ENCODE measurements at regions not wholly inside any gene's neighbourhood (a gene's known extent, or its start where the extent isn't known, plus 50 kb on each side); places are given as distances from the start of the nearest gene placed in this dataset.

DNA sequence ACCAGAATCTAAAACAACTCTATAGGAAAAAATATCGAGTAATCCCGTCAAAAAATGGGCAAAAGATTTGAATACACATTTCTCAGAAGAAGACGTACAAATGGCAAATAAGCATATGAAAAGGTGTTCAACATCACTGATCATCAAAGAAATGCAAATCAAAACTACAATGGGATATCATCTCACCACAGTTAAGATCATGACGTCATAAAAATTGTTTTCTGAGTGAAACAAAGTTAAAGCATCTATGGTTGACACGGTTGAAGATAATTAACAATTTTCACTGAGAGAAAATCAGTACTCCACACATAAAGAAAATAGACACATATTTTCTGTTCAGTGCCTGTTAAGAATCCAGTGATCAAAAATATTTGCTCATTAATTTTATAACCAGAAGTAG lies 1010.8 kb upstream of the ADGRL3 start:
- no peak for DNase-seq (ENCODE audit: low spot score)

DNA sequence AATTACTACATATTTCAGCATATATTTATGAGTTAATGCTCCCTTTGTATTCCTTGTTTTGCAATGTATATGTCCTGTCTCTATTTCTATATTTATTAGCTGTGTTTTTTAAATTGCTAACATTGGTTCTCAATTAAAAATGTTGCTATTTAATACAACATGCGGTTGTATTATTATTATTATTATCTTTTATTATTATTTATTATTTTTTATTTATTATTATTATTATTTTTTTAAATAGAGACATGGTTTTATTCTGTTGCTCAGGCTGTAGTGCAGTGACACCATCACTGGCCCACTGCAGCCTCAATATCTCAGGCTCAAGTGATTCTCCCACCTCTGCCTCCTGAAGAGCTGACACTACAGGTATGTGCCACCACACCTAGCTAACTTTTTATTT lies 1005.9 kb upstream of the ADGRL3 start:
- DNase-seq (ENCODE audit: low spot score), result no peak

- DNase-seq (ENCODE audit: low spot score), result no peak
Measured at GRCh38 chr4:60195256-60195655, 1004.9 kb upstream of the ADGRL3 start.

DNA sequence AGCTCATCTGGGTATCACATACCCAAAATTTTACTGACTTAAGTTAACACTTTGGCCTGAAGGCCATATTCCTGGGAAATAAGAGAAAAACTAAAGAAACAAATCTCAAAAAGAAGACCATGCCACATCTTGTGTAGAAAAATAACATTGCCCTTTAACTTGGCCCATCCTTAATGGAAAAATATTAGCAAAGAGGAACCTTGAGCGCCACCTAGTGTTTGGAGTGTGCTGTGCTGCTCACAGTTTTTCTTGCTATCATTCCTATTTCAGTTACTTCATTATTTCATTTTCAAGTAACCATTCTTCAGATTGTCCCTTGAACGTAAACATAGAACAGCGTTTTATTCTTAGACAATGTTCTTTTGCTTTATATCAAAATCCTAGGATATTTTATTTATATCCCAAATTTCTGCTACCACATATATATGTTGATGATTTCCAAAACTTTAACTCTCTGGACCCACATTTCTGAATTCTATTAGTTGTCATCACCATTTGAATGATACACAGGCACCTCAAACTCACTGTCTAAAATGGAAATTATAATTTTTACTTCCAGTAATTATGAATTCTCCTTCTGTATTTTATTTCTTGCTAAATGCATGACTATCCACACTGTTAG lies 999.0 kb upstream of the ADGRL3 start:
- peak; percentile 43 for DNase-seq (ENCODE audit: low spot score)

GRCh38 chr4:60209588-60209987 lies 990.5 kb upstream of the ADGRL3 start:
- no peak for DNase-seq (ENCODE audit: low spot score)

DNA sequence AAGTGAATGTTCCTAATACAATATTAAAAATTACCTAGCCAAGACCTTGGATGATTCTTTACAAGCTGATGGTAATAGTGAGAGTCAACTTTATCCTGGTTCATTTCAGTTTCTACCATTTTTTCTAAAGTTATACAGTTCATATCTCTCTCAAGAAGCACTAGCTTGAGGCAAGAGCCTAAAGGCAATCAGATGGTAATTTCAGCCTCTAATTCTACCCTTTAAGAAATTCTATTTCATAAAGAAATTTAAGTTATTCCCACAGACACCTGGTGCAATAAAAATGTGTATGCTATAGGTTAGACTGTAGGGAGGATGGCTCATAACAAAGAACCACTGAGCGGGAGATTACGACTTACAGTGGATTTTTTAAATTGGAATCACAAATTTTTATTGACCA lies 984.2 kb upstream of the ADGRL3 start:
- DNase-seq (ENCODE audit: low spot score), result no peak

DNA sequence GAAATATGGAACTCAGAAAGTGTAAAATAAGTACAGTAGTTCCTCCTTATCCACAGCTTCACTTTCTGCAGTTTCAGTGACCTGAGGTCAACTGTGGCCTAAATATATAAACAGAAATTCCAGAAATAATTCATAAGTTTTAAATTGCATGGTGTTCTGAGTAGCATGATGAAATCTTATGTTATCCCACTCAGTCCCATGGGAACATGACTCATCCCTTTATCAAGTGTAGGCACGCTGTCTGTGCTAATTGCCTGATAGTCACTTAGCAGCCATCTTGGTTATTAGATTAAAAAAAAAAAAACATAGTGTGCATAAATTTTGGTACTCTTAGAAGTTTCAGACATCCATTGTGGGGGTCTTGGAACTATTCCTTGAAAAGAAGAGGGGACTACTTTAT lies 983.4 kb upstream of the ADGRL3 start:
- DNase-seq (ENCODE audit: low spot score), result no peak

DNA sequence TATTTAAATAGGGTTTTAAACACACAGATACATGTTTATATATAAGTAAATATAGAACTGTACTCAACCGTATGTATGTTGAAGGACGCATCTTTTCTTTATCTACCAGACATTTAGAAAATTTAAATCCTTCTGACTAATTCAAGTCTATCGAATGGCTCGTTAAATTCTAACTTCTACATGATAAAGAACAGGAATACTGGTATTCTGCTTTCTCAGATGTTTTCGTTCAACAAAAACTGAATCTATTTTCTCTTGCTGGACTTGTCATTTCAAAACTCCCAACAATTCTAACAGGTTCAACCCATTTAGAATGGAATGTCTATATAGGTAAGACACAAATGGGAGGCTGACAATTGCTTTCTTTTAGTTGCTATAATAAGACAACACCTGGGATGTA lies 978.3 kb upstream of the ADGRL3 start:
- DNase-seq (ENCODE audit: low spot score), result no peak

GRCh38 chr4:60223208-60223923 lies 976.8 kb upstream of the ADGRL3 start:
- no peak for DNase-seq (ENCODE audit: low spot score)

DNA sequence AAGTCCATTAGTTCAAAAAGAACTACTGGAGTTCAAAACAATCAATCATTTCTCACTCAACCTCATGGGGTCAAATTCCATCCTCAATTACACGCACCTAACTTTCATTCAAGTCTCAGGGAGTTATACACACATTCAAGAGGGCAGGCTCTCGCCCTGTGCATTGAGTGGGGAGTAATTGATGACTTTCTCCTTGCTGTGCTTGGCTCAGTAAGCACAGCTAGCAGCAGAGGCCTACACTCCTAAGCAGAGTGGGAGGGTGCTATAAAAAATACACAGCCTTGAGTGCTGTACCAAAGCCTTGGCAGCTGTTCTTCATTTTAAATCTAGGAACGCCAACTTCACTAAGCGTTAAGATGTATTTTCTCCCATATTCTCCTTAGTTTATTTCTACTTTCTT lies 958.3 kb upstream of the ADGRL3 start:
- peak; percentile 23 for DNase-seq (ENCODE audit: low spot score)

- no peak for DNase-seq (ENCODE audit: low spot score)
Measured at GRCh38 chr4:60249784-60250183, 950.3 kb upstream of the ADGRL3 start.

DNA sequence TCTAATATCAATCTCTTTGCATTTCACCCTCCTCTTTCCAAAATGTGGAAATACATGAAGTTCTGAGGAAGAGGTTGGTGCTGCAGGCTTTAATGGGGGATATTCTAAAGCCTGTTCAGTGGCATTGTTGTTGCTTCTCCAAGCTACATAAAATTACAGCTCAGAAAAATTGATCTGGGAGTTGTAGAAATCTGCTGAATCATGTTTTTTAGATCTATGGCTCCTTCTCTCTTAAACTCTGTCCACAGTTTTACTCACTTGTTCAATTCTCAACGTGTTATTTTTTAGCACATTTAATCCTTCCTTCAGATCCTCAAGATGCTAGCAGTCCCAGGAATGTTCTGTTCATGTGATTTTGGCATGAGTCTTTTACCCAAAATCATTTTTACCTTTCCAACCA lies 949.5 kb upstream of the ADGRL3 start:
- no peak for DNase-seq (ENCODE audit: low spot score)

GRCh38 chr4:60259781-60260180 lies 940.3 kb upstream of the ADGRL3 start:
- DNase-seq (ENCODE audit: low spot score), result no peak

- no peak for DNase-seq (ENCODE audit: low spot score)
Measured at GRCh38 chr4:60266505-60266904, 933.6 kb upstream of the ADGRL3 start.

GRCh38 chr4:60296386-60296785 lies 903.7 kb upstream of the ADGRL3 start:
- DNase-seq (ENCODE audit: low spot score), result no peak

DNA sequence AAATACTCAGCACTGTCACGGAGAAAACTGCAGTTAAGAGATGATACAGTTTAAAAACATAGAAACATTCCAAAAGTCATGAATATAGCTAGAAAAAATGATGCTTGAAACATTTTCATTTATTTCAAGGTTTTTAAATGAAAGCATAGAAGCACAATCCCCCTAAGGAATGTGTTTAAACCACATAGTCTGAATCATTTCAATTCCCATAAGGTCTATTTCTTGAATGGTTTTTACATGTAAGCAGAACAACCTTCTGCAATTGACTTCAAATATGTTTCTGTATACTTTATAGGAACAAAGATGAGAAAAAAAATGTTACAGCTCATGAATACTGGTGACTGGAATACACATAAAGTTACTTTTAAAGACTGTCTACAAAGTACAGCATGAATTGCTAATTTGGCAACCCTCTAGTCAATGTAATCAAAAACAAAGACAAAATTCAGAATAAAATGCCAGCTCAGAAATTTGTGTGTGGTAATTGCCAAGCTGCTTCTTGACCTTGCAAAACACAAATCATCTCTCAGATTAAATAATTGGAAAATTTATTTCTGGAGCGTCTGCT lies 886.4 kb upstream of the ADGRL3 start:
- DNase-seq (ENCODE audit: low spot score), result no peak

DNA sequence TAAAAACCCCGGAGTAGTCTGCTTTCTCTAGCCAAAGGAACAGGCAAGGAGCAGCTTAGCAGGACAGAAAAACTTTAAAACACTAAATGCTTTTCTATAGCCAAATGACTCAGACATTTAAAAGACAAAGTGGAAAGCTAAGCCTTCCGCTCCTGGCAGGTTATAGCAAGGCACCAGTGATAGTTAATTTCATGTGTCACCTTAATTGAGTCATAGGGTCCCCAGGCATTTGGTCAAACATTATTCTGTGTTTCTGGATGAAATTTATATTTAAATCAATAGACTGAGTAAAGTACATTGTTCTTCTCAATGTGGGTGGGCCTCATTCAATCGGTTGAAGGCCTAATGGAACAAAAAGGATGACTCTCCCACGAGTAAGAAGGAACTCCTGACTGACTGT lies 885.7 kb upstream of the ADGRL3 start:
- DNase-seq (ENCODE audit: low spot score), result no peak

DNA sequence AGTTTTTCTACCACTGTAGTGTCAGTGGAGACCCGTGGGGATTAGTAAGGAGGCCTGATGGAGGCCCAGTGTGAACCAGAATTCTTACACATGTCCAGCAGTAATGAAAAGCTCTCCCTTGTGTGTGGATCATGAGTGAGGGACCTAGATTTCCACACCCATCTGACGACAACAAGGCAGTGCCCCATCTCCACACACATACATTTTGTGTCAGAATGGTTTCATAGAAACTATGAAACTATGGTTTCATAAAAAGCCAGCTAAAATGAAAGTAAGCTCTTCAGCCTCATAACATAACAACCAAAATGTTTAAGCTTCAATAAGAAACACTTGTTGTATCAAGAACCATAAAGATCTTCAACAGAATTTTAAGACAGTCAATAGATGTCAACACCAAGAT lies 884.5 kb upstream of the ADGRL3 start:
- no peak for DNase-seq (ENCODE audit: low spot score)

DNA sequence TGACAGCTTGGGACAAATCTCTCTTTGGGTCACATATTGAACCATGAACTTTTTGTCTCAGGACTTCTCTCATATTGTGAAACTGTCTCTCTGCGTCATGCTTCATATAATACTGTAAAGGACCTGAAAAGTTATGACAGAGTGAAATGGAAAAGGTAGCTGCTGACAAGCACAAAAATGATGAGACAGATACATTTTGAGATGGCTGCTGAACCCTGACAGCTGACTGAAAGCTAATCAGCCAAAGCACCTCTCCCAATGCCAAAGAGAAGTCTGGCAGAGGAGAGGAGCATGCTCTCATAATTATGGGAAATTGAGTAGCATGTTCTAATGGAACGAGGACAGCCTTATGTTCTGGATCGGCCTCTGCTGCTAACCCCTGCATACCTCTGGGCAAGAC lies 873.4 kb upstream of the ADGRL3 start:
- no peak for DNase-seq (ENCODE audit: low spot score)

DNA sequence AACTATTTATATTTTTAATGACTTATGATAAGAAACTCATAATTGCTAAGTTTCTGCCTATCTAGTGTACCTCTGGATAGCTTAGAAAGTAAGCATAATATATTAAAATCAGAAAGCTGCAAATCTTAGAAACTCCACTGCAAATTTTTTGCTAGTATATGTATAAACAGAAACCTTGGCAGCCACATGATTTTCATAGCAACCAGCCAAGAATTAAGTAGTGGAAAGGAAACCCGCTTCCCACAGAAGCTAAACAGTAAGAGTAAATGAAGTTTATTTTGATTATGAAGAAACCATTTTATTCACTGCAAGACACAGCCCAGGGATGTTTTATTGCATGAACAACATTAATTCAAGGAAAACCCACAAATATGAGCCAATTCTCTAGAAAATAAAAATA lies 872.5 kb upstream of the ADGRL3 start:
- DNase-seq (ENCODE audit: low spot score), result no peak

DNA sequence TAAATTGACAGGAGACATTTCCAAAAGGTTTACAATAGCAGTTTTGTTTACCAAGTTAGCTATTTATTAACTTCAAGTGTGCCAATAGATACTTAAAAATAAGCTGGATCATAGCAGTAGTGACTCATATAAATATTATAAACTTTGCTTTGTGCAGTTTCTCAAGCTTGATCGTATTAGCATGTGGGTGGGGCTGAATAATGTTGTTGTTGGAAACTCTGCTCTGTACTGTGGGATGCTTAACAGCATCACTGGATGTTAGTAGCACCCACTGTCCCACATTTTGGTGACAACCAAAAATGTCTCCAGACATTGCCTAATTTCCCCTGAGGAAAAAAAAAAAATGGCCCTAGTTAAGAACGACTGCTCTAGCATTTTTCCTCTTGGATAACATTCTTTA lies 855.2 kb upstream of the ADGRL3 start:
- DNase-seq (ENCODE audit: low spot score), result no peak

GRCh38 chr4:60345392-60345791 lies 854.7 kb upstream of the ADGRL3 start:
- no peak for DNase-seq (ENCODE audit: low spot score)

DNA sequence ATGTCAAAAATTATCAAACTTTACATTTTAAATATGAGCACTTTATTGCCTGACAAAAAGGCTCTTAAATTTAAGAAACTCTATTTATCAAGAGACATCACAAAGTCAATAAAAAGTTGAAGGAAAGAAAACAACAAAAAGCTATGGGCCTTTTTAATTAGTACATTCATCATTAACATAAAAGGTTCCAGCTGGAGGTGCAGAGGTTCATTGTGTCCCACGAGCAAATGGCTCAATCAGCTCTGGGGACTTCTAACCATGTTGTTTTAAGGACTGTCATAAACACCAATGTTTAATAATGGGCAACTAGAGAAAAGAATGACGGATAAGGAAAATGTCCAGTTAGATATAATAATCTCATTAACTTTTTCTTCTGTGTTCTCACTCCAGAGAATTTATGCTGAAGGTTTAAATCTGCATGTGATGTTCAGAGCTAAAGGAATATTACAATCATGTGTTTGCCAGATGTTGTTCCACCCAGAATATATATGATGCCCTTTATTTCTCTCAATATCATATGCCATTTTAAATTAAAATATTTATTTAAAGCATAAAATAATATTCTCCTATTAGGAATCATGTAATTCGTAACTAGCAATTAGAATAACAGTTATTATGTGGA lies 840.3 kb upstream of the ADGRL3 start:
- no peak for DNase-seq (ENCODE audit: low spot score)
